HG02678 (cell line): ENCODE measurements at regions not wholly inside any gene's neighbourhood (a gene's known extent, or its start where the extent isn't known, plus 50 kb on each side); places are given as distances from the start of the nearest gene placed in this dataset.

Experiments used
- ATAC-seq: cut with Tn5 transposase; IDR thresholded peaks from one replicate; pipeline ENCODE4 v1.9.1; 2021; ENCODE audit warnings: mild to moderate bottlenecking, moderate library complexity; ENCODE audit not compliant: unreplicated experiment

GRCh38 chr3:35500641-35501350 is 138.5 kb upstream of the ARPP21 start:
- ATAC-seq, result no peak

GRCh38 chr3:35502699-35503098 is 136.6 kb upstream of the ARPP21 start:
- no peak for ATAC-seq

DNA sequence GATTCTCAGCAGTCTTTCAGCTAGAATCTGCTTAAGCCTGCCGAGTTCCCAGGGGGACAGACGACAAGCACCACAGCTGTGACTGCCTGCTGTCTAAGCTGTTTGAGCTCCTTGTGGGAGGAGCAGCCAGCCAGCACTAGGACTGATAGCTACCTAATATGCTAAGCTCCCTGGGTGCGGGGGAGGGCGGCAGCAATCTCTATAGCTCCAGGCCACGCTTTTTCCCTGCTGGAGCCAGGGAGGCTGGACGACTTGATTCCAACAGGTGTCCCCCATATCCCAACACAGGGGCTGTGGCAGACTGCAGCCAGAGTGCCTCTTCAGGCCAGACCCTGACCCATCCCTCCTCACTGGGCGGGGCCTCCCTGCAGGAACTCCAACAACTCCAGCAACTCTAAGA is 134.1 kb upstream of the ARPP21 start:
- ATAC-seq, result no peak

- no peak for ATAC-seq
These were observed 133.6 kb upstream of the ARPP21 start for GRCh38 chr3:35505772-35506171.

- ATAC-seq, result no peak
These were observed 119.4 kb upstream of the ARPP21 start for GRCh38 chr3:35519936-35520335.

- ATAC-seq, result no peak
These were observed 118.1 kb upstream of the ARPP21 start for GRCh38 chr3:35521196-35521595.

- no peak for ATAC-seq
These were observed 116.9 kb upstream of the ARPP21 start for GRCh38 chr3:35522450-35522849.

- ATAC-seq, result no peak
These were observed 116.3 kb upstream of the ARPP21 start for GRCh38 chr3:35523074-35523473.

- no peak for ATAC-seq
These were observed 115.5 kb upstream of the ARPP21 start for GRCh38 chr3:35523838-35524237.

DNA sequence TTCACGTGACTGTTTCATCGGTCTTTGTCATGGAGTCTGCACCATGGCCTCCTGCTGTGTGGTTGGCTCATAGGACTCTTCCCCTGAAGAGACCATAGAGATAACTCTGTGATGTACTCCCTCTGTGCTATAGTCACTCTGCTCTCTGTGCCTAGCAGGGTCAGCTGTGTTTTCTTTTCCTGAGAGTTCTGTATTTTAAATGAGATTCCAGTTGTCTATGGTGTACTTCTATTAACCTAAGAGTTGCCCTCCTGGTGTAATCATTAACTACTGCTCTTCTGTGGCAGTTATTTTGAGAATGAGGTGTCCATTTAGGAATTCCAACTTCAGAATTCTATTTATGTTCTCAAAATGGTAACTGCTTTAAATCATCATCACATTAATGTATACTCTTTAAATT is 114.5 kb upstream of the ARPP21 start:
- no peak for ATAC-seq

DNA sequence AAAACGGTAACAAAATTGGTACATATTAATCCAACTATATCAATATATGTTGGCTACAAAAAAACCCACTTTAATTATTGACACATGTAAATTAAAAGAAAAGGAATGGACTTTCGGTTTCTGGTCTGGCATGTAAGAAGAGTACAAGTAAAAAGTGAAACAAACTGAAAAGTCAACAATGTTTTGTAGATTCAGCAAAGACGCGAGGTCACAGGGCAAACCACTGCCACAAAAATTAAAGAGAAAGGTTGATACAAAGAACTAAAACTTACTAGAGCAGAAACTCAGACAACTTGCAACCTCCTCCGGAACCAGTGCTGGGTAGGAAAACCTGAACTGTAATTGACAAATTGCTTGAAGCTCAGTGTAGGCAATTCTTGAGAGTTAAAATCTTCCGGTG is 110.6 kb upstream of the ARPP21 start:
- no peak for ATAC-seq

- no peak for ATAC-seq
These were observed 110.0 kb upstream of the ARPP21 start for GRCh38 chr3:35529337-35529736.

DNA sequence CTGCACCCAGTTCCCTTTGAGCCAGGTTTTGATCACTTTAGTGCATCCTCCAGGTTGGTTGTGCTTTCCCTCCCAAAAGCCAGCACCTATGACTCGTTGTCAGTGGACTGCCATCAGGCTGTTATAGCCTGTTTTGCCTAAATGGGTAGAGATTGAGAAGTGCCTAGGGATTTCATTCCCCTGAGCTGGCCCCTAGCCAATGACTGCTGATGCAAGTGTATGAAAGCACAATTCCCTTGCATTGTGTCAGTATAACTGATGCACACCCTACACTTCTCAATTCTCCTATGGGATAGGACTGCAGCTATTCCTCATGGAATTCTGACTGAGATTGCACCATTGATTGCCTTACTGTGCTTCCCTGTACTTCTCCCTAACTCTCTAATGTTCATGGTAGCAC is 102.1 kb upstream of the ARPP21 start:
- no peak for ATAC-seq

- no peak for ATAC-seq
These were observed 94.3 kb upstream of the ARPP21 start for GRCh38 chr3:35544976-35545375.

- no peak for ATAC-seq
These were observed 89.6 kb upstream of the ARPP21 start for GRCh38 chr3:35549690-35550089.

- no peak for ATAC-seq
These were observed 77.2 kb upstream of the ARPP21 start for GRCh38 chr3:35562141-35562540.

GRCh38 chr3:35565048-35565447 is 74.3 kb upstream of the ARPP21 start:
- ATAC-seq, result no peak
